HG02943 (cell line): ENCODE measurements at regions not wholly inside any gene's neighbourhood (a gene's known extent, or its start where the extent isn't known, plus 50 kb on each side); places are given as distances from the start of the nearest gene placed in this dataset.

Source experiments
- ATAC-seq: cut with Tn5 transposase; IDR thresholded peaks from one replicate; pipeline ENCODE4 v1.9.1; 2021; ENCODE audit warnings: mild to moderate bottlenecking, low read depth, moderate library complexity; ENCODE audit not compliant: unreplicated experiment

GRCh38 chr13:107095876-107096275 is 527.9 kb upstream of the ARGLU1 start:
- ATAC-seq = no peak

- no peak for ATAC-seq
Measured at GRCh38 chr13:107091861-107092260, 523.9 kb upstream of the ARGLU1 start.

- ATAC-seq = no peak
Measured at GRCh38 chr13:107091428-107091827, 523.5 kb upstream of the ARGLU1 start.

GRCh38 chr13:107088061-107088460 is 520.1 kb upstream of the ARGLU1 start:
- no peak for ATAC-seq

- ATAC-seq = no peak
Measured at GRCh38 chr13:107079423-107080049, 511.6 kb upstream of the ARGLU1 start.

GRCh38 chr13:107078229-107078765 is 510.4 kb upstream of the ARGLU1 start:
- ATAC-seq = no peak

- ATAC-seq = no peak
Measured at GRCh38 chr13:107076801-107077200, 508.9 kb upstream of the ARGLU1 start.

- no peak for ATAC-seq
Measured at GRCh38 chr13:107075576-107075975, 507.6 kb upstream of the ARGLU1 start.

GRCh38 chr13:107070792-107071191 is 502.9 kb upstream of the ARGLU1 start:
- no peak for ATAC-seq

GRCh38 chr13:107069108-107069776 is 501.3 kb upstream of the ARGLU1 start:
- no peak for ATAC-seq

- no peak for ATAC-seq
Measured at GRCh38 chr13:107067381-107067780, 499.4 kb upstream of the ARGLU1 start.

GRCh38 chr13:107066355-107066754 is 498.4 kb upstream of the ARGLU1 start:
- no peak for ATAC-seq

- no peak for ATAC-seq
Measured at GRCh38 chr13:107065036-107065435, 497.1 kb upstream of the ARGLU1 start.

GRCh38 chr13:107057028-107057631 is 489.2 kb upstream of the ARGLU1 start:
- ATAC-seq = no peak

- ATAC-seq = no peak
Measured at GRCh38 chr13:107043021-107043956, 475.4 kb upstream of the ARGLU1 start.

GRCh38 chr13:107035778-107036177 is 467.8 kb upstream of the ARGLU1 start:
- ATAC-seq = no peak

GRCh38 chr13:107035186-107035585 is 467.2 kb upstream of the ARGLU1 start:
- ATAC-seq = no peak

- ATAC-seq = no peak
Measured at GRCh38 chr13:107034236-107034872, 466.4 kb upstream of the ARGLU1 start.

GRCh38 chr13:107031716-107032115 is 463.8 kb upstream of the ARGLU1 start:
- no peak for ATAC-seq

GRCh38 chr13:107028751-107029150 is 460.8 kb upstream of the ARGLU1 start:
- ATAC-seq = no peak
